ENCODE measurements at regions not wholly inside any gene's neighbourhood (a gene's known extent, or its start where the extent isn't known, plus 50 kb on each side); places are given as distances from the start of the nearest gene placed in this dataset.

DNA sequence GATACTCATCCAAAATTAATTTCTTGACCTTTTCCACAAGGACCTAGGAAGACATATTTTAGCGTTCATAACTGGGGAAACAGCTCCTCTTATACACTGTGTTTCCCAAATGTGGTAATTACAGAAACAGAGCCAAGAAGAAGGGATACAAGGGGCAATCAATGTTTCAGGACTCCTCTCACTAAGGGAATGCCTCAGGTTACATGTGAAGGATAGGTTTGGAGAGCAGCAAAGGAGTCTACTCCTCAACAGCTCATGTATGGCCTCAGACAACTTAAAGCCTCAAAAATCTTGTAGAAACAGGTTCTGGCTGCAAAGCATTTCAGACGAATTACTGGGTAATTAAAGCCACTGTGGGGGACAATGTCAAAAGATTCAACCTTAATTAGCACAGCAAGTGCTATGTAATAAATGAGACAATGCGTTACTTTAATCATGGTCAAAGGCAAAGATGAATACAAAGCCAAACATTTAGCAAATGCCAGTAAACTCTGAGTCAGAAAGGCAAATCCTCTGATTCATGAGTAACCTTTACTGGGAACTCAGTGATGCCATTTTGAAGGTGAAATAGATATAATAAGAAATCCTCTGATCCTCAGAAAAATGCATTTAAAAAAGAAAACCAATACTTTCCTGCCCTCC is 1111.2 kb downstream of the TUSC7 start:
- TF ChIP-seq, protein P1, sequence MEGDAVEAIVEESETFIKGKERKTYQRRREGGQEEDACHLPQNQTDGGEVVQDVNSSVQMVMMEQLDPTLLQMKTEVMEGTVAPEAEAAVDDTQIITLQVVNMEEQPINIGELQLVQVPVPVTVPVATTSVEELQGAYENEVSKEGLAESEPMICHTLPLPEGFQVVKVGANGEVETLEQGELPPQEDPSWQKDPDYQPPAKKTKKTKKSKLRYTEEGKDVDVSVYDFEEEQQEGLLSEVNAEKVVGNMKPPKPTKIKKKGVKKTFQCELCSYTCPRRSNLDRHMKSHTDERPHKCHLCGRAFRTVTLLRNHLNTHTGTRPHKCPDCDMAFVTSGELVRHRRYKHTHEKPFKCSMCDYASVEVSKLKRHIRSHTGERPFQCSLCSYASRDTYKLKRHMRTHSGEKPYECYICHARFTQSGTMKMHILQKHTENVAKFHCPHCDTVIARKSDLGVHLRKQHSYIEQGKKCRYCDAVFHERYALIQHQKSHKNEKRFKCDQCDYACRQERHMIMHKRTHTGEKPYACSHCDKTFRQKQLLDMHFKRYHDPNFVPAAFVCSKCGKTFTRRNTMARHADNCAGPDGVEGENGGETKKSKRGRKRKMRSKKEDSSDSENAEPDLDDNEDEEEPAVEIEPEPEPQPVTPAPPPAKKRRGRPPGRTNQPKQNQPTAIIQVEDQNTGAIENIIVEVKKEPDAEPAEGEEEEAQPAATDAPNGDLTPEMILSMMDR (IDR thresholded peaks at IDR 0.05) = no peak
- no peak for TF ChIP-seq POLR2A (IDR thresholded peaks at IDR 0.05)
- no peak for TF ChIP-seq EP300 (IDR thresholded peaks at IDR 0.05)
- TF ChIP-seq POLR2AphosphoS5 (IDR thresholded peaks at IDR 0.05) = no peak
